GM18499 (cell line): ENCODE measurements at regions not wholly inside any gene's neighbourhood (a gene's known extent, or its start where the extent isn't known, plus 50 kb on each side); places are given as distances from the start of the nearest gene placed in this dataset.

ENCODE experiments used
- ATAC-seq: cut with Tn5 transposase; IDR thresholded peaks from one replicate; pipeline ENCODE4 v1.9.1; 2021; ENCODE audit warnings: moderate number of reproducible peaks; ENCODE audit not compliant: insufficient read depth, unreplicated experiment

DNA sequence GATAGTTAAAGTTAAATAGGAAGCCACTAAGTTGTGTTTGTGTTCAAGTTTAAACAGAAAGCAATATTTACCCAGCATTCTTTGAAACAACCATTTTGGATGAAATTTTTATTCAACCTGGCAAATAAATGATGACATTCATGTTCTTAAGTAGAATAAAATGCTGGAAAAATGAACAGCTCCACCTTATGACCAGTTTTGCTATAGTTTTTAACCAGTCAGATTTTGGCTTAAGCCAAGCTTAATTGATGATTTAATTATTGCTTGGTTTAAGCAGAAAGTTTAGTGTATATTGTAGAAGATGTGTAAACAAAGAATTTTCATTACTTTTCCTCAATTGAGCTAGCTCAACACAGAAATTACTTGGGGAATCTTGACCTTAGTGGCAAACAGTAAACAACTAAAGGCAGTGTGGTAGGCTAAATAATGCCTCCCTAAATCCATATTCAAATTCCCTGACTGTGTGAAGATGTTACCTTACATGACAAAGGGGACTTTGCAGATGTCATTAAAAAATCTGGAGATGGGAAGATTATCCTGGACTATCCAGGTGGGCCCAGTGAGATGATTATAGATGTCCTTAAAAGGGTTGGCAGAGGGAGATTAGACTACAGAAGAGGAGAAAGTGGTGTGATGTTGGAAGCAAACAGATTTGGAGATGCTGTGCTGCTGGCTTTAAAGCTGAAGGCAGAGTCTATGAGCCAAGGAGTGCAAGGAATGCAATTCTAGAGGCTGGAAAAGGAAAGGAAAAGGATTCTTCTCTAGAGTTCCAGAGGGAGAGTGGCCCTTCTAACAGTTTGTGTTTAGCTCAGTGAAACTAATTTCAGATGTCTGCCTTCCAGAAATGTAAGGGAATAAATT lies 448.6 kb upstream of the GOLIM4 start:
- no peak for ATAC-seq

DNA sequence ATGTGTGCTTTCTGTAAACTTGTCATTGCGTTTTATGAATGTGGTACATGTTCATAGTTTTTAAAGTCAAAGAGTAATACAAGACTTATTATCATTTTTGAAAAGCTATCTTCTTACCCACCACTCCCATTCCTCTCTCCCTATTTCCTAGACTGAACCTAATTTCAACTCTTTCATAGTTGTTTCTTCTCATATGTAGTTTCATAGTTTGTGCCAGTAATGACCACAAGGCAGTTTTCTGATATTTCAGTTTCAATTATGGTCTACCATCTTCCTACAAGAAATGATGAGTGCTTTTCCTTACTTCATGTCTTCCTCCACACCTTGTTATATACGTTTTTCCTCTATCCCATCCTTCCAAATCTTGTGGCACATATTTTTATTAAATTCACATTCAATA lies 445.0 kb upstream of the GOLIM4 start:
- ATAC-seq = no peak

DNA sequence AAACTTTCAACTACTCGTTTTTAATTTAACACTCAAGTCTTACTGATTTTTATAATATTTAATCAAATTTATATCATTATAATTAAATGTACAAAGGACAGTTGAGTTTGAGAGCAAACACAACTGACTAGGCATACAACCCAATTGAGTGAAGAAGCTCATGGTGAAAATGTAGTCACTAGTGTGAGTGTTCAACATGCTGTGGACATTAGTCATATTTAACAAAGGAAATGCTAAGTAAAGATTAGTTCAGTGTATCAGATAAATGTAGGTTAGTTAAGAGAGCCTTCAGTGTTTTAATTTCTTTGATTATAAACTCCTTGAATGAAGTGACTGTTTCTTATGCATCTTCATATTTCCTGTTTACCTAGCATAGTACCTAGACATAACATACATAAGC lies 444.2 kb upstream of the GOLIM4 start:
- ATAC-seq = no peak

DNA sequence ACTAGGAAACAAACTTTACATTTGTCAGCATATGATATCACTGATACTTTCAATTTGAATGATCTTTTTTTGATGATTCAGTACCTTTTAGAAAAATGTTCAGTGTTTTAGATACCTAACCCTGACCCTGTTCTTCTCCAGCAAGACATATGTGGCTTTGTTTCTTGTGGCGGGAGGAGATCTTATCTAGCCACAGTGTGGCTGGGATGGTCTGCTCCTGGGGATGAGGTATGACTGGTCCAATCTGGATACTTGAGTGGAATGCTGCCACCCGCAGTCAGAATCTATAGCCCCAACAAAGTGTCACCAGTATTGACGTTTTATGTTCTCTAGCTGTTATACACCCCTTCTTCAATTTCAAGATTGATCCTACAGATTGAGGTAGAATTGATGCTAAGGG lies 439.0 kb upstream of the GOLIM4 start:
- no peak for ATAC-seq

DNA sequence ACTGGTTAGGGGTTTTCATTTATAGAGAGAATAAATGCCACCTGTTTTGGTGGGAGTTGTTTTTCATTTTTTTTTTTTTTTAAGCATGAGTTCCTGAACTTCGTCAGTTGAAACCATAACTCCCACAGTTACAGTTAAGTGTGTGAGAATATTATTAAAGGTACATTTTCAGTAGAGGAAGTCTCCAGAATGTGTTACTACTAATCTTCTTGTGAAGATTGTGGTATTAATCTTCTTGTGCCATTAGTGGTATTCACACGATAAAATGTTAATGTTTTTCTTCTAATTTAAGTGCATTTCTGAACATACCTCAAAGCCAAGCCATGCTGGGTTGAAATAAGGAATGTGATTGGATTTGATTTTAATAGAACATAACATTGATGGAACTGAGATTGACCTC lies 437.9 kb upstream of the GOLIM4 start:
- ATAC-seq = no peak

DNA sequence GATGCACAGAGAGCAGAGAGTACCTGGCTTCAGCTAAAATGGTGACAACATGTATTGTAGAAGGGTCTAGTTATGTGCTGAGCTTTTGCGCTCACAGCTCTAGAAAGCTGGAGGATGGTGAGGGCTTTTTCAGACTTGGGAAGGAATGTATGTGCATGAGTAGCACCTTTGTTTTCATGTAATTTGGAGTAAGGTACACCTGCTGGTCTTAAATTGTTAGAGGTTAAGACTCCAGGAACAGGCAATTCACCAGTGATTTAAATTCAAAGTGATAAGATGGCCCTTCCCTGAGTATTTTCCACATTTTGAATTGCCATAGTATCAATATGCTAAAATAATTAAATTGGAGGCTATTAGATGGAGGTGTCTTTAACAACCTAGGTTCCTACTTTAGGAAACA lies 436.4 kb upstream of the GOLIM4 start:
- ATAC-seq = no peak

DNA sequence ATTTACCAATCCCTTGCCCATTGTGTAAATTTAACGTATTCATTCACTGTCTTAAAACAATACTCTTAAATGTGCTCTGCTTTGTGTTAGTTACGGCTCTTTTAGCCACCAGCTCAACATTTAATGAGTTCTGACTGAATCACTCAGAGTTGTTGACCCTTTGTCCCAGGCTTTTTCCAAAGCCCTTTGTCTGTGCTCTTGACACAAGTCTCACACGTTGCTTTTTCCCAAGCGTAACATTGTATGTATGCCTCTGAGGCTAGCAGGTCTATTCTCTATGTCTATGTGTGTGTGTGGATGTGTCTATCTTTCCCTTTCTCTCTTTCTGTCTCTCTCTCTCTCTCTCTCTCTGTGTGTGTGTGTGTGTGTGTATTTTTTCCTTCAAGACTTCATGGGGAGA lies 435.4 kb upstream of the GOLIM4 start:
- ATAC-seq = no peak

DNA sequence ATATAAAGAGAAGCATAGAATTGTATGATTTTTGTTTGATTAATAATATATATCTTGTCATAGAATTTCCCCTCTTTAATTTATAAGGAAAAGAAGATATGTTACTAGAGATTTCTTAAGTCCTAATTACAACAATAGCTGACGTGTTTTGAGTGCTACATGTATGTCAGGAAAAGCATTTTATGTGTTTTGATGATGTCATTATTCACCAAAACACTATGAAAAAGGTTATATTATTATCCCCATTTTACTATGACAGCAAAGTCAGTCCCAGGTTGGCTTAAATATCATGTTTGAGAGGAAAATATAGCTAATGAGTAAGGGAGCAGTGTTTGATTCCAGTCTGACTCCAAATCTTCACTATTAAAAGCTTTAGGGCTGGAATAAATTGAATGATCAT lies 428.4 kb upstream of the GOLIM4 start:
- ATAC-seq = no peak

DNA sequence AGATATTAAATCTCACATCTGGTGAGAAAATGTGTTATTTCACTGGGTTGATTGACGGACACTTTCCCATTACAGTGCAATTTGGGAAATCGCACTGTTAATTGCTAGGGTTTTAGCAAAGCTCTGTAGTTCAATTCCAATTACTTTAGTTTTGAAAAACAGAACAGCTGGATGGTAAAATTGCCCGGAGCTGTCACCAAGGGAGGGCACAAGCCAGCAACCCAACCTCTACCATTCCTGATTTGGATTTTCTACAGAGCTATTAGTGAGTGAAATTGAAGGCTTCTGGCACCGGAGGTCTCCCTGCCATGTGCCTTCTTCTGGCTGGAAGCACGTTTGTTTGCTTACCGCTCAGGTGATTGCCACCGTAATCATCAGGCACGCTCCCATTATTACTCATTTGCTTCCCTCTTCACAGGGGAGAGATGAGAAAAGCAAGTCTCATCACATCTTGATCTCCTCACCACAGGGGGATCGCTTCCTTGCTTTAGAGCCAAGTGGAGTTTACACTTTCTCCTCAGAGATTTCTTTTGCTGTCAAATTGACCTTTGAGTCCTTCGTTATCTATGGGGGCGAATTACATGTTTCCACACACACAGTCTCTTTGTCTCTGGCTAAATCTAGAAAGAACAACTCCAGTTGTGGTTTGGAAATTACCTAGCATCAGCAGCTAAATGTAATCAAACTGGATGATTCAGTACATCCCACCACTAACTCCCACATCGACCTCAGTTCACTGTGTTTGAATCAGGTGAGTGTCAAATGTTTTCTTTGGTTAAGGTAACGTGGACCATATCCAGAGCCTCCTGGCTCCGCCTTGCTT lies 421.7 kb upstream of the GOLIM4 start:
- no peak for ATAC-seq

DNA sequence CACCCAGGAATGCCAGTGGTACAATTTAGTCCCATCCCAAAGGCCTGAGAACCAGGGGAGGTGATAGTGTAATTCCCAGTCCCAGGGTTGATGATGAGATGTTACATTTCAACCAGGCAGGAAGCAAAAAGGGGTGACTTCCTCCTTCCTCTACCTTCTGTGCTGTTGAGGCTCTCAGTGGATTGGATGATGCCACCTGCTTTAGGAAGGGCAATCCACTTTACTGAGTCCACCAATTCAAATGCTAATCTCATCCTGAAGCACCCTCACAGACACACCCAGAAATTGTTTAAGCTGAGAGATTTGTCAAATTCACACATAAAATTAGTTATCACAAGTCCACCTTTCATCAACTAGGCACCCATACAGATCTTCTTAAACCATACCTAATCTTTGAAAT lies 418.5 kb upstream of the GOLIM4 start:
- no peak for ATAC-seq

DNA sequence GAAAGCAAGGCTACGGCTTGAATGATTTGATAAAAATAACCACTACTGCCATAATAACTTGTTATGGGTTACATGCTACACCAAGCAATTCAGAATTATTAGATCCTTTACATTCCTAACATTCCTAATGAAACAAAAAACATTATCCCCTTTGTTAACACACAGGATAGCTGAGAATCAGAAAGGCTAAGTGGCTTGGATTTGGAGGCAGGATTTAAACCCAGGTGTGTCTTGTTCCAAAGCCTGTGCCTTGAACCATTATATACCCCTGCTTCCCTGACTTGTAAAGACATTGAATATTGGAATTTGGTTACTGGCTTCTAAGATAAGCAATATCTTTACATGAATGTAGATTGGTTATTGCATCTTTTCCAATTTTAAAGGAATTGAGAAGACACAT lies 417.1 kb upstream of the GOLIM4 start:
- no peak for ATAC-seq

DNA sequence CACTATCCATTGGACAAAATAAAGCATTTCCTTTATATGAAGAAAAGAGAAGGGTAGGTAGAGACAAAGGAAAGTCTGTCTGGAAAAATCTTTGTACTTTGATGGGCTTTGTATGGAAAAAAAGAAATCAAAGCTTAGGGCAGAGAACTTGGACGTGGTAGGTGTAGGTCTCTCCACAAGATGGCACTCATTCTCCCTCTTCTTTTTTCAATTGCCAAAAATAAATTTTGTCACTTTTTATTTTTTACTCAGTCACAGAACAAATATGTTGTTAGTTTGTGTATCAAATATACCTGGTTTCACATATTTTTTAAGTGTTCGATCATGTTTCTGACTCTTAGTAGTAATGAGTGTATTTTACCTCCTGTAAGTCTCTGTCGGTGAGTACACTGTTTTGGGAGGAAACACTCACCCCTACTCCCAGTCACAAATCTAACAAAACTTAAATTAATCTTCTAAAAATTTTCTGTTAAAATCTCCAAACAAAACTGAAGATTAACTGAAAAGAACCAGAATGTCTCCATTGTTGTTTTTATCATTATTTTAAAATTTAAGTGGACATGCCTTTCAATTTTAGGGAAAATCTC lies 415.8 kb upstream of the GOLIM4 start:
- ATAC-seq = no peak

DNA sequence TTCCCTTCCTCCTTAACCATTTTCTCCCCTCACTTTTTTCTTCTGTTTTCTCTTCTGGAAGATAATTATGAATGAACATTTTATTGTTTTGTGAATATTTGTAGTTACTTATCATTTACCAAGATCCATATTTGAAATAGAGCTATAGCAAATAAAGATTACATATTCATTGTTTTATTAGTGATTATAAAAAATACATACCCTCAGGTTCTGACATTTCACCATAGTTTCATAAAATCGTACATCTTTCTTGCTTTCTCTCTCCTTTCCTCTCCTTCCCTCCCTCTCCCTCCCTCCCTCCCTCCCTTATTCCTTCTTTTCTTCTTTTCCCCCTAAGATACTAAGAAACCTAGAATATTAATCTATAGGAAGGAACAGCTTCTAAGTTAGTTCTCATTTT lies 410.9 kb upstream of the GOLIM4 start:
- no peak for ATAC-seq

DNA sequence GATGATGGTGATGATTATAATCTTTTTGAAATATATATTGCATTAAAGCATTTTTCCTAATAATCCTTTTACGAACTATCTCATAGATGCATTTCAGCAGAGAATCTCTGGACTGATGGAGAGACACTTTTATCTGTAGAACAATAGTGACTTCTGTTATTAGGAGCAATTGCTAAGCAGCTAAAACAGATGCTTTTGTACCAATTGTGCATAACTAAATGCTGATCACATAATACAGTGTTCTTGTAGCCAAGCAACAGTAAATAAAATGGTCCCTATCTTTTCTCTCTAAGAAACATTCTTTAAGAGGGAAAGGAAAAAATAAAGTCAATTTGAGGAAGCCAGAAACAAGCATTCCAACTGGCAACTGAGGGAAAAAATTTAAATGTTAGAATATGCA lies 405.8 kb upstream of the GOLIM4 start:
- no peak for ATAC-seq

DNA sequence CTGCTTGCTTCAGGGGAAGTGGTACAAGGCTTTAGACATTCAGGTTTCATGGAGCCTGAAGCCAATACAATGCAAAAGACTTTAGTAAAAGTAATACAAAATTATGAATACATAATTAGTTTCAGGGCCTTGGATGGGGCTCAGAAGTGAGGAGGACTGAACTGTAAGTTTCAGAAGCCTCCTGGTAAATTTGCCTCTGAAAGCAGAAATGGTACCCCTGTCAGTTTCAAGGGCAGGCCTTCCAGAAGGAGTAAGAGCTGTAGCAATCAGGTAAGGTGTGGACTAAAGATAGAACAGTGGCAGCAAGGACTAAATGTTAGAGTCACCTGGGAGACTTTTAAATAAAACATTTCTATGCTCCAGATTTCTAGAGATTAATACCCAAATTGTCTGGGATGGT lies 402.5 kb upstream of the GOLIM4 start:
- no peak for ATAC-seq

DNA sequence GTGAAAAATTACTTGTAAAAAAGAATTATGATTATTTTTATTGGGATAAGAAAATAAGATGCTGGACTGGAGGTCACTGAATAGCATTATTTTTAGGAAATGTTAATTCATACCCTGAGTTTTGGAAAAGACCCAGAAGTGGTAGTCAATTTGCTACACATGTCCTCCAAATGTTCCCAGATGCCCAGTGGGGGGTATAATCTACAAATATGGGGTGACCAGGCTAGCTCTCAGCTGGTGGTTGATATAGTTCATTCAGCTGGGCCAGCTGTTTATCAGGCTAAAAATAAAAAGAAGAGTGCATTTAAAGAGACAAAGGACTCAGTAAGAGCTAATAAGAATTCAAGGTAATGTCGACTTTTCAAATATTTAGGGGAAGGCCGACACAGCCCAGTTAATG lies 402.0 kb upstream of the GOLIM4 start:
- no peak for ATAC-seq

DNA sequence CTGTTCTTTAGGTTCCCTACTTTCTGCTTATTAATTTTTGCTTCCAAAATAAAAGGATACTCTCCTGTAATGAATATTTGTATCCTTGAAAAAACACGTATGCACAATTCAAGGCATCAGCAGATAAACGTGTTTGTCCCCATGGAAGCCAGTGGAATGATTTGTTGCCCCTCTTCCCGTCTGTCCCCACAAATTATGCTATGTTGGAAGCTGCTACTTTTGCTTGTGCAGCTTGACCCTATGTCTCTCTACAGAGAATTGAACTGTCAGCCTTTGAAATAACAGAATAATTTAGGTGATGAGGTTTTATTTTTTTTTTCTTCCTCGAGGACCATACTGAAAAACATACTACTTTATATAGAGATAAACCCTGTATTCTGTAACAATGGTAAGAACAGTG lies 401.5 kb upstream of the GOLIM4 start:
- no peak for ATAC-seq

DNA sequence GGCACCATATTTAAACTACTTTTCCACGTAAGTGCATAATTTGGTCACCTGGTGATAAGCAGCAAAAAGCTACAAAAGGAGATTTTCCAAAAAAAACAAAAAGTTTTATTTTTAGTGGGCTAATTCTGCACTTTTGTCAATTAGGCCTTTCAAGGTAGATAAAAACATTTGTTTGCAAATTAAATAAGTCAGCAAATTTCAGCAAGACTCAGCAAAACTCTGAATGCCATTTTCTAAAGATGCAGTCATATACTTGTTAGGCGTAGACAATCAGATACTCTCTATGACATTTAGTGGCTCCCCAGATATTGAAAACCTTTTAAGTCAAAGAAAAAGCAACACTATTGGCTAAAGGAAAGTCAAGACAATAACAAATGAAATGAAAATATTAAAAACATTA lies 400.2 kb upstream of the GOLIM4 start:
- no peak for ATAC-seq

DNA sequence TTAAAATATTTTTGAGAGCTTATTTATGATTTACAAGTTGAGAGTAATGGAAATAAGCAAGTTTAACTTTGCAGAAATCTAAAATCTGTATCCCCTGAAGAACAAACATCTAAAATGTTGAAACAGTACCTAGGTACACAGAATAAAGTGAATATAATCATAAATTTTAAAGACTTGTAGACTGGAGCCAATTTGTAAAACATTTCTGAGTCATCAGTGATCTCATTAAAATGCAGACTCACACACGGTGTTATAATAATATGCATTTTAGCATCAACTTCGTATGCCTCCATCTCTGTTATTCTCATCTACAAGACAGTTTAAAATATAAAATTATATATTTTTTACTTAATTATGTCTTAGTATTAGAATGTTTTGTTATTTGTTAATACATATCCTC lies 399.5 kb upstream of the GOLIM4 start:
- no peak for ATAC-seq

DNA sequence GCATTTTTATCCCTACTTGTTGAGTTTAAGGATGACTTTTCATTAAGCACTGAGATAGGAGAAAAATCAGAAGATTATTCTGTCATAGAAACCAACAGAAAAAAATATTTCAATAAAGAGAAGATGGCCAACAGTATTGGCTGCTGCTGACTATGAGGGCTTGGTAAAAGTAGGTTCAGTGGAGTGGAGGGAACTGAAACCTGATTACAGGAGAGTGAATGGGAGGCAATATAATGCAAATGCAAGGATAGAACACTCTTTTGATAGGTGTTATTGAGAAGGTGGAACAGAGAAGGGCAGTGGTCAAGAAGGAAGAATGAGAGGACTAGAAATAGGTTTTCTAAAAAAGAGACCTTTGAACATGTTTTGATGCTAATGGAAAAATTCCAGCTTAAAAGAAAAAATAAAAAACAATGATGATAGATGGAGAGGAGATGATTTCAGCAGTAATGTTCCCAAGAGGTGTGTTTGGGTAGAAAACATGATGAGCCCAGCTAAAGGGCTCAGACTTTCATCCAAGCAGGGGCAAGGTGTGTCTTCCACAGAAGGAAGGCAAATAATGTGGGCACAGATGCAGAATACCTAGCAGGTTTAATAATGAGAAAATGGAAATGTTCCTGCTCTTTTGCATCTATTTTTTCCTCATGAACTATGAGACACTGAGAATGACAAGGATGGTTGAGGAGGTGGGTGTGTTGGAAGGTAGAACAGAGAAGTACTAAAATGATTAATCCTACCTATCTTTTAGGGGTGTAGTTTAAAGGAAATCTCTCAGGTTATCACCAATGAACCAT lies 397.9 kb upstream of the GOLIM4 start:
- ATAC-seq = no peak

DNA sequence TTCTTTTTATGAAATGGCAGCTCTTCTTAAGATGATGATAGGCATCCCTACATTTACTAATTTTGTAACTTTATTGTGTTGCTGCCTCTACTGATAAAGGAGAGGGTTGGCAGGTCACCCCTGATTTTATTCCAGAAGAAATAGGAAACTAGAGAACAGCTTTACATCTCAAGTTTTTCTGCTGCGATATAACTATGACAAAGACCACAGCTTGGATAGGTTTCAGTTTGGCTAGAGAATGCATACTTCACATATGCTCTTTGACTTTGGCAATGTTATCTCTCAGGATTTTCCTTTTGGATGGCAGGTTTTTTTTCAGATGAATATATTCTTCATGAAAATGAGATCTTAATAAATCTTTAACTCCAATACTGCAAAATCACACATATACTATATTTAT lies 395.3 kb upstream of the GOLIM4 start:
- no peak for ATAC-seq
